ENCODE measurements at regions not wholly inside any gene's neighbourhood (a gene's known extent, or its start where the extent isn't known, plus 50 kb on each side); places are given as distances from the start of the nearest gene placed in this dataset.

GRCh38 chr2:220981926-220982325, 590.2 kb downstream of the EPHA4 start:
- TF ChIP-seq CTCF (conservative IDR thresholded peaks at IDR 0.05; ENCODE audit: low read length): no peak
- TF ChIP-seq EZH2phosphoT487 (IDR thresholded peaks at IDR 0.05; ENCODE audit: borderline replicate concordance): no peak

Data from Loucy (cell line).